Urinary bladder (tissue), 4 donors: ENCODE measurements at regions not wholly inside any gene's neighbourhood (a gene's known extent, or its start where the extent isn't known, plus 50 kb on each side); places are given as distances from the start of the nearest gene placed in this dataset. TPM values are rescaled to one million over a fixed set of nuclear protein-coding genes. Genes with fewer than 3 reads are reported as not detected.

ENCODE experiments used
- DNase-seq: peaks from one replicate; pipeline ENCODE4 v3.0.0-alpha.2; 2015; ENCODE audit errors: extremely low spot score
- H3K27ac ChIP-seq: one replicate; pipeline ENCODE4 v1.5.1; 2013; ENCODE audit warnings: low read depth, mild to moderate bottlenecking, moderate library complexity
- H3K36me3 ChIP-seq: one replicate; pipeline ENCODE4 v1.6.1; 2013; ENCODE audit warnings: mild to moderate bottlenecking, moderate library complexity; ENCODE audit not compliant: insufficient read depth
- H3K4me1 ChIP-seq: one replicate; pipeline ENCODE4 v1.6.1; 2013; ENCODE audit warnings: mild to moderate bottlenecking, moderate library complexity; ENCODE audit not compliant: insufficient read depth
- H3K4me3 ChIP-seq: one replicate; pipeline ENCODE4 v1.5.1; 2013; ENCODE audit warnings: low read depth, low read length
- WGBS: extraction: QIAGEN DNeasy Blood & Tissue Kit; methylation state at CpG from one replicate; pipeline ENCODE4 v1.1.7; 2013; 5-methylcytosine and 5-hydroxymethylcytosine counted together
- small RNA-seq: library from RNA; depleted of rRNA; stranded (forward); fragments of <200 nt; gene quantifications from one replicate; pipeline ENCODE3, GENCODE V24; 2014
- donor health status: healthy with polysubstance abuse.
- donor health status: healthy.

DNA sequence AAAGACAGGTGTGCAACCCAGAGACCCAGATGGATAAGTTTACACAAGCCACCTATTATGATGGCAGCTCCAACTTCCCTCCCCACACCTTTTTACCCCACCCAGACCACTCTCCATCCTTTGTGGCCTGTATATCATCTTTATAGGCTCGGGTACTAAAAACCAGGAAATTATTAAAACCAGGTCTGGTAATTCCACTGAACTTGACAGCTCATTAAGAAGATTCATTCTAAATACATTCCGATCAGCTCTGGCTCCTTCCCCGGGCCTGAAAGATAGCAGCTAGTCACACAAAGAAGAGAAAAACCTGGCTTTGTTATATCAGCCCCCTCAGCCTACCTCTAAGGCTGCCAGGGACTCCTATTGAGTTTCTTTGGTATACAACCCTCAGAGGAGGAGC is 67.9 kb upstream of the API5 start:
- H3K36me3 ChIP-seq, result no peaks in the 10 kb centered on the region
- no peak overlapping the region for H3K27ac ChIP-seq
- no peaks in the 10 kb centered on the region for H3K4me1 ChIP-seq
- no peak for DNase-seq
- 26% methylated on average over 3 of the region's 3 CpGs for whole genome bisulfite sequencing
- no peak overlapping the region for H3K4me3 ChIP-seq

DNA sequence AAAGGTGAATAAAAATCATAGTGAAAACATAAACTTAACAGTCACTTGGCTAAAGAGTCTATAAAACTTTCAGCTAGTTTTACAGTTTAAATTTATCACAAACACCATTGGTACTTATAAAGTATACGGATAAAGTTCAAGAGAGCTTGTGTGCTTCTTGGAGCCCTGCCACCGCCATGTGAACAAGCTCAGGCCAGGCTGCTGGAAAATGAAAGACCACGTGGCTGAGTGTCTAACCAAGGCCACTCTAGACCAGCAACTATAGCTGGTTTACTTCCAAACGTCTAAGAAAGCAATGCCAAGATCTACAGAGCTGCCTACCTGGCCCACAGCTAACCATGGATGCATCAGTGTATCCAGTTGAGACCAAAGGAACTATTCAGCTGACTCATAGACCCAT is 66.3 kb upstream of the API5 start:
- no peak for DNase-seq
- no peak overlapping the region for H3K27ac ChIP-seq
- 20% methylated on average over 4 of the region's 4 CpGs for WGBS
- H3K36me3 ChIP-seq, result no peaks in the 10 kb centered on the region
- H3K4me3 ChIP-seq, result no peak overlapping the region
- H3K4me1 ChIP-seq, result no peaks in the 10 kb centered on the region

DNA sequence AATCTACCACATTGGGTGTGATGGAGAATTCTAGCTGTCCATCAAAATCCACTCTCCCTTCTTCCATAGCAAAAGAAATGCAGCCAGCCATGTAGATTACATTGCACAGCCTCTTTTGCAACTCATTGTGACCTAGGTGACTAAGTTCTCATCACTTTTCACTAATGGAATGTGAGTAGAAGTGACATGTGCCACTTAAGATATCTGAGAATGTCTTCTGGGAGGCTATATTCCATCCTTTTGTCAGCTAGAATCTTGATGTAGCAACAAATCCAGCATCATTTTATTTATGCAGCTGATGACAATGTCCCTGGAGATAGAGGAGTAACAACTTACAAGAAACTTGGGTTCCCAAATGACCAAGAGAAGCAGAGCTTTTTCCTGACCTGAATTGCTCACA is 61.5 kb upstream of the API5 start:
- H3K4me3 ChIP-seq, result no peak overlapping the region

DNA sequence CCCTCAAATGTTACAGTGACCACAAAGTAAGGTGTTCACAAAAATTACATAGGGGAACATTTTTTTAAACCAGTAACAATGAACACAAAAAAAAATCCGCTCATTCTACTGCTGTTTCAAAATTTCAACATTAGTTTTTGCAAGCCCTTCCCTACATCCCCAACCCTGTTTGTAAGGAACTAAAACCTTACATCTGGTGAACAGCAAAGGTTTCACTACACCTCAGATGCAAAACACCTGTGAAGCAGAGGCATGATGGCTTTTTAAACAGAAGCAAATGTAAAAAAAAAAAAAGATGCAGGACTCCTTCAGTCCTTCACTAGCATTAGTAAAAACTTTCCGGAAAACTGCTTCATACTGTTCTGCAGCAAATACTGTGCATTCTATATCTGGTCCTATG is 50.0 kb upstream of the API5 start:
- Histone ChIP-seq H3K36me3 (no peaks in the 10 kb centered on the region), H3K4me1 (no peaks in the 10 kb centered on the region), H3K27ac (no peak overlapping the region), H3K4me3 (no peak overlapping the region)
- WGBS, result 85% methylated on average over 2 of the region's 2 CpGs
- no peak for DNase-seq

More for the DNA sequence above, 61.5 kb upstream of the API5 start:
- no peak for DNase-seq
- Histone ChIP-seq H3K36me3 (no peaks in the 10 kb centered on the region), H3K27ac (no peak overlapping the region), H3K4me1 (no peaks in the 10 kb centered on the region)

Small RNA genes lying in the stretch of these regions (small RNA-seq; reads per million reads assigned to genes)
- not detected for gene AC021006.3
- not detected for gene AC109810.1
